ENCODE measurements at regions not wholly inside any gene's neighbourhood (a gene's known extent, or its start where the extent isn't known, plus 50 kb on each side); places are given as distances from the start of the nearest gene placed in this dataset.

- Histone ChIP-seq H3K4me3 (ENCODE audit: low read depth, low read length) (no peak overlapping the region), H3K36me3 (ENCODE audit: control insufficient read depth, insufficient read depth, low read length) (no peaks in the 10 kb centered on the region)
These were observed 268.4 kb upstream of the ROPN1 start for GRCh38 chr3:124260206-124260915.

GRCh38 chr3:124261306-124261705, 269.4 kb upstream of the ROPN1 start:
- peaks cover 4% of the 10 kb centered on the region for H3K79me2 ChIP-seq
- TF ChIP-seq CTCF (IDR thresholded peaks at IDR 0.05) = no peak
- no peaks in the 10 kb centered on the region for H3K4me1 ChIP-seq
- no peak overlapping the region for H3K4me2 ChIP-seq (ENCODE audit: low read length)
- no peak overlapping the region for H3K9ac ChIP-seq
- H2AFZ ChIP-seq = no peak overlapping the region
- H3K36me3 ChIP-seq (ENCODE audit: control insufficient read depth, insufficient read depth, low read length) = no peaks in the 10 kb centered on the region
- no peaks in the 10 kb centered on the region for H3K9me3 ChIP-seq (ENCODE audit: control insufficient read depth, low read length)
- H3K27me3 ChIP-seq (ENCODE audit: control insufficient read depth, insufficient read depth, low read length) = no peaks in the 10 kb centered on the region
- no peak overlapping the region for H3K27ac ChIP-seq
- no peak overlapping the region for H3K4me3 ChIP-seq (ENCODE audit: low read depth, low read length)

More at GRCh38 chr3:124260206-124260915, 268.4 kb upstream of the ROPN1 start:
- no peaks in the 10 kb centered on the region for H3K4me1 ChIP-seq
- H3K4me2 ChIP-seq (ENCODE audit: low read length) = no peak overlapping the region
- H3K79me2 ChIP-seq = peaks cover 4% of the 10 kb centered on the region
- no peak overlapping the region for H3K9ac ChIP-seq
- TF ChIP-seq CTCF (IDR thresholded peaks at IDR 0.05) = no peak
- H2AFZ ChIP-seq = no peak overlapping the region
- no peaks in the 10 kb centered on the region for H3K27me3 ChIP-seq (ENCODE audit: control insufficient read depth, insufficient read depth, low read length)
- H3K27ac ChIP-seq = no peak overlapping the region
- H3K9me3 ChIP-seq (ENCODE audit: control insufficient read depth, low read length) = no peaks in the 10 kb centered on the region

GRCh38 chr3:124263168-124263567, 271.2 kb upstream of the ROPN1 start:
- Histone ChIP-seq H3K27ac (no peak overlapping the region), H3K4me3 (ENCODE audit: low read depth, low read length) (no peak overlapping the region)
- no peak for TF ChIP-seq CTCF (IDR thresholded peaks at IDR 0.05)

GRCh38 chr3:124264346-124264745, 272.4 kb upstream of the ROPN1 start:
- H3K36me3 ChIP-seq (ENCODE audit: control insufficient read depth, insufficient read depth, low read length) = no peaks in the 10 kb centered on the region
- TF ChIP-seq CTCF (IDR thresholded peaks at IDR 0.05) = no peak
- no peaks in the 10 kb centered on the region for H3K27me3 ChIP-seq (ENCODE audit: control insufficient read depth, insufficient read depth, low read length)
- H3K27ac ChIP-seq = no peak overlapping the region
- no peaks in the 10 kb centered on the region for H3K9me3 ChIP-seq (ENCODE audit: control insufficient read depth, low read length)
- H3K4me1 ChIP-seq = no peaks in the 10 kb centered on the region
- no peak overlapping the region for H3K4me3 ChIP-seq (ENCODE audit: low read depth, low read length)
- H3K9ac ChIP-seq = no peak overlapping the region
- peaks cover 4% of the 10 kb centered on the region for H3K79me2 ChIP-seq
- no peak overlapping the region for H2AFZ ChIP-seq
- H3K4me2 ChIP-seq (ENCODE audit: low read length) = no peak overlapping the region

More at GRCh38 chr3:124263168-124263567, 271.2 kb upstream of the ROPN1 start:
- H2AFZ ChIP-seq = no peak overlapping the region
- no peak overlapping the region for H3K4me2 ChIP-seq (ENCODE audit: low read length)
- no peak overlapping the region for H3K9ac ChIP-seq
- H3K27me3 ChIP-seq (ENCODE audit: control insufficient read depth, insufficient read depth, low read length) = no peaks in the 10 kb centered on the region
- no peaks in the 10 kb centered on the region for H3K36me3 ChIP-seq (ENCODE audit: control insufficient read depth, insufficient read depth, low read length)
- H3K9me3 ChIP-seq (ENCODE audit: control insufficient read depth, low read length) = no peaks in the 10 kb centered on the region
- H3K4me1 ChIP-seq = no peaks in the 10 kb centered on the region
- H3K79me2 ChIP-seq = peaks cover 4% of the 10 kb centered on the region

GRCh38 chr3:124266487-124266886, 274.6 kb upstream of the ROPN1 start:
- H3K36me3 ChIP-seq (ENCODE audit: control insufficient read depth, insufficient read depth, low read length) = no peaks in the 10 kb centered on the region
- H3K9me3 ChIP-seq (ENCODE audit: control insufficient read depth, low read length) = no peaks in the 10 kb centered on the region
- no peak overlapping the region for H3K9ac ChIP-seq
- no peak overlapping the region for H3K4me3 ChIP-seq (ENCODE audit: low read depth, low read length)
- no peaks in the 10 kb centered on the region for H3K27me3 ChIP-seq (ENCODE audit: control insufficient read depth, insufficient read depth, low read length)
- H3K79me2 ChIP-seq = peaks cover 2% of the 10 kb centered on the region
- no peaks in the 10 kb centered on the region for H3K4me1 ChIP-seq
- H3K27ac ChIP-seq = no peak overlapping the region
- H3K4me2 ChIP-seq (ENCODE audit: low read length) = no peak overlapping the region
- H2AFZ ChIP-seq = no peak overlapping the region
- TF ChIP-seq CTCF (IDR thresholded peaks at IDR 0.05) = no peak

Measured in parathyroid adenoma (tissue), 2 donors.